ENCODE measurements at regions not wholly inside any gene's neighbourhood (a gene's known extent, or its start where the extent isn't known, plus 50 kb on each side); places are given as distances from the start of the nearest gene placed in this dataset.
A peak's percentile ranks its signal among the peaks of the same experiment; 100 is the strongest.

- TF ChIP-seq E2F4 (CRISPR knock-in tag; IDR thresholded peaks at IDR 0.05; ENCODE audit: low read depth), result no peak
- TF ChIP-seq PHF21A (IDR thresholded peaks at IDR 0.05; ENCODE audit: borderline replicate concordance, low read depth), result no peak
- TF ChIP-seq PATZ1 (CRISPR knock-in tag; IDR thresholded peaks at IDR 0.05; ENCODE audit: borderline replicate concordance), result no peak
- TF ChIP-seq ZNF280B (CRISPR knock-in tag; IDR thresholded peaks at IDR 0.05), result no peak
- TF ChIP-seq ZBTB40 (IDR thresholded peaks at IDR 0.05), result no peak
- TF ChIP-seq ZBTB40 (CRISPR knock-in tag; IDR thresholded peaks at IDR 0.05), result no peak
- no peak for TF ChIP-seq ZNF589 (CRISPR knock-in tag; IDR thresholded peaks at IDR 0.05; ENCODE audit: low read depth)
- no peak for TF ChIP-seq NR2C2 (CRISPR knock-in tag; IDR thresholded peaks at IDR 0.05)
- no peak for TF ChIP-seq NR2C2 (tag; IDR thresholded peaks at IDR 0.05)
- no peak for TF ChIP-seq ZZZ3 (IDR thresholded peaks at IDR 0.05)
- TF ChIP-seq SMAD4 (CRISPR knock-in tag; conservative IDR thresholded peaks at IDR 0.05), result peak; percentile 65
- no peak for TF ChIP-seq ZNF785 (CRISPR knock-in tag; IDR thresholded peaks at IDR 0.05)
- TF ChIP-seq CBX1 (IDR thresholded peaks at IDR 0.05; ENCODE audit: low read depth), result no peak
- TF ChIP-seq XRCC3 (IDR thresholded peaks at IDR 0.05), result no peak
- peak; percentile 60; the same call in 1 of the 2 replicates for TF ChIP-seq ZNF316 (IDR thresholded peaks at IDR 0.05)
Measured at GRCh38 chr7:36092221-36092771, 60.8 kb upstream of the EEPD1 start (continued).
